K562 (cell line): ENCODE measurements at regions not wholly inside any gene's neighbourhood (a gene's known extent, or its start where the extent isn't known, plus 50 kb on each side); places are given as distances from the start of the nearest gene placed in this dataset.

Experiments used
- CREB5 ChIP-seq: fragments of 250-450 bp; sonication (Bioruptor Pico); IDR thresholded peaks from 2 replicates; pipeline ENCODE4 v1.5.0; 2020; ENCODE audit warnings: mild to moderate bottlenecking
- NFATC3 ChIP-seq: fragments of 450-650 bp; IDR thresholded peaks from 2 replicates; pipeline ENCODE4 v1.6.1; 2017; ENCODE audit warnings: mild to moderate bottlenecking
- ZNF12 ChIP-seq: sonication (generic); formaldehyde crosslinking; IDR thresholded peaks from 2 replicates; pipeline ENCODE4 v1.4.0; 2020; ENCODE audit warnings: mild to moderate bottlenecking, missing genetic modification reagents

- TF ChIP-seq NFATC3 (no peak), CREB5 (no peak), ZNF12 (CRISPR knock-in tag) (no peak)
Observed at GRCh38 chr9:1532171-1532570, 482.0 kb downstream of the DMRT2 start.
